CD4-positive, alpha-beta T cell treated with Interleukin-21 for 1 hour (primary cell): ENCODE measurements at regions not wholly inside any gene's neighbourhood (a gene's known extent, or its start where the extent isn't known, plus 50 kb on each side); places are given as distances from the start of the nearest gene placed in this dataset.

Source experiments
- DNase-seq: peaks from one replicate; pipeline ENCODE4 v3.0.0-alpha.2; 2020

- DNase-seq = no peak
Observed at GRCh38 chrX:4450177-4450576, 736.7 kb upstream of the PRKX start.

GRCh38 chrX:4435905-4436304 lies 722.5 kb upstream of the PRKX start:
- DNase-seq = no peak

GRCh38 chrX:4397471-4397870 lies 684.0 kb upstream of the PRKX start:
- DNase-seq = no peak

- no peak for DNase-seq
Observed at GRCh38 chrX:4382273-4382672, 668.8 kb upstream of the PRKX start.

- DNase-seq = no peak
Observed at GRCh38 chrX:4380710-4381109, 667.3 kb upstream of the PRKX start.

- DNase-seq = no peak
Observed at GRCh38 chrX:4379071-4379470, 665.6 kb upstream of the PRKX start.

- no peak for DNase-seq
Observed at GRCh38 chrX:4373791-4374190, 660.3 kb upstream of the PRKX start.

- DNase-seq = no peak
Observed at GRCh38 chrX:4358577-4358976, 645.1 kb upstream of the PRKX start.

- DNase-seq = no peak
Observed at GRCh38 chrX:4322916-4323315, 609.5 kb upstream of the PRKX start.

- DNase-seq = no peak
Observed at GRCh38 chrX:4320436-4320947, 607.0 kb upstream of the PRKX start.

- no peak for DNase-seq
Observed at GRCh38 chrX:4315891-4316290, 602.4 kb upstream of the PRKX start.

- DNase-seq = no peak
Observed at GRCh38 chrX:4314586-4314985, 601.1 kb upstream of the PRKX start.

- DNase-seq = no peak
Observed at GRCh38 chrX:4277122-4277521, 563.7 kb upstream of the PRKX start.

GRCh38 chrX:4268676-4269075 lies 555.2 kb upstream of the PRKX start:
- DNase-seq = no peak

GRCh38 chrX:4265036-4265435 lies 551.6 kb upstream of the PRKX start:
- DNase-seq = no peak

- no peak for DNase-seq
Observed at GRCh38 chrX:4263030-4263803, 549.8 kb upstream of the PRKX start.

GRCh38 chrX:4253092-4253491 lies 539.6 kb upstream of the PRKX start:
- DNase-seq = no peak

- DNase-seq = no peak
Observed at GRCh38 chrX:4249401-4249800, 536.0 kb upstream of the PRKX start.

GRCh38 chrX:4243759-4244158 lies 530.3 kb upstream of the PRKX start:
- no peak for DNase-seq

GRCh38 chrX:4240541-4241194 lies 527.2 kb upstream of the PRKX start:
- peak; percentile 4 for DNase-seq

GRCh38 chrX:4239650-4240540 lies 526.4 kb upstream of the PRKX start:
- DNase-seq = no peak

- DNase-seq = no peak
Observed at GRCh38 chrX:4238916-4239315, 525.5 kb upstream of the PRKX start.

- no peak for DNase-seq
Observed at GRCh38 chrX:4225086-4225485, 511.6 kb upstream of the PRKX start.
